Stimulated activated CD8-positive, alpha-beta memory T cell treated with anti-CD3 and anti-CD28 coated beads, Interleukin-4, amount 100 ng/mL, for 48 hours (primary cell): ENCODE measurements at regions not wholly inside any gene's neighbourhood (a gene's known extent, or its start where the extent isn't known, plus 50 kb on each side); places are given as distances from the start of the nearest gene placed in this dataset.
"Not testable (repeated sequence)": the region's sequence is repeated elsewhere in the genome, so short reads cannot be mapped to it uniquely, and the experiment has no call there.

Source experiments
- DNase-seq: peaks from one replicate; pipeline ENCODE4 v3.0.0-alpha.2; 2020

- DNase-seq: no peak
Measured at GRCh38 chr1:232184561-232185530, 445.1 kb downstream of the SIPA1L2 start.

DNA sequence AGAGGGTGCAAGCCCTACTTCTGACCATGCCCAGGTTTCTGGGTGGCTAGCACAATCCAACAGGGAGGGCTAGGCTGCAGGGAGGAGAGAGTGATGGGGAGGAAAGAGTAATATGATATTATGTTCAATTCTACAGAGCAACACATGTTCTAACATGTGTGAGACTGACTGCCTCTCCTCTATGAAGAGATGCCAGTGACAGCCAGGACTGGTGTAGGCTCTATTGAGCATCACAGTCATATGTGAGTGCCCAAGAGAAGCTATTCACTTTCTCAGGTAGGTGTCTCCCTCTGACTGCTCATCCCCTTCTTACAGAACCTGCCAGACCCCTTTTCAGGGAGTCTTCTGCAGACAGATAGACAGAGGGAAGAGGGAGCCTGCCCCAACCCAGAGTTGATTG lies 446.1 kb downstream of the SIPA1L2 start:
- DNase-seq: no peak

DNA sequence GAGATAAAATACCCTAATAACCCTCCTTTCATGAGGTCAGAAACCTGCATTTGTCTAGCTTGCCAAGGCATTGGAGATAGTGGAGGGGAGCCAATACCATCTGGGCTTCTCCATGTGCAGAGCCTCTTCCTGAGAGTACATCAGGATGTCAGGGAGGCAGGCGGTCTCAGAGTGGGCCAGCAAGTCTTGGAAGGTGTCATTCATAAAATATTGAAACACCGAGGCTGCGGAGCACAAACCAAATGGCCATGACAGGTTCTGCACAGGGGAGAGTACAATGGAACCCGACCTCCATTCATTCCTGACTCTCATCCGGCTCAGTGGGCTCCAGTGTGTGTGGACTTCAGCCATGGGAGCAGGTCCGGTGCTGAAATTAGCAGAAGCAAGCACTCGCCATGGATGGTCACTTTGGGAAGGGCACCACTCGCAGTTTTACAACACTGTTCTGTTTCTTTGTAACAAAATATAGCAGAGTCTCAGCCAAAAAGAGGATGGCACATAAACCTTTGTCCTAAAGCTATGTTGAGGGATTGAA lies 446.6 kb downstream of the SIPA1L2 start:
- no peak for DNase-seq

- DNase-seq: no peak
Measured at GRCh38 chr1:232182236-232182635, 447.7 kb downstream of the SIPA1L2 start.

- no peak for DNase-seq
Measured at GRCh38 chr1:232180779-232181136, 449.2 kb downstream of the SIPA1L2 start.

- no peak for DNase-seq
Measured at GRCh38 chr1:232179896-232180778, 449.8 kb downstream of the SIPA1L2 start.

DNA sequence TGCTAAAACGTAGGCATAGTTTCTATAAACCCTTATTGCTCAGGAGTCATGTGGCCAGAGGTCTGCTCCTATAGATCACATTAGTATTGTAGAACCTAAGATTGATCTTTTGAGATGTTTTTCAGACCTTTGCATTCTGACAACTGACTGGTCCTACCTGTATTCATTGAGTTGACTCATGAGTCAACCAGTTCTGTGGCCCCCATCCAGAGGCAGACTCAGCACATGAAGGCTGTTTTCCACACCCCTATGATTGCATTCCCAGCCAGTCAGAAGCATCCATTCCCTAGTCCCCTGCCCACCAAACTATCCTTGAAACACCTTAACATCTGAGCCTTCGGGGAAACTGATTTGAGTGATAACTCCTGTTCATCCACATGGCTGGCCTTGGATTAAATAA lies 451.7 kb downstream of the SIPA1L2 start:
- DNase-seq: no peak

GRCh38 chr1:232177438-232177837 lies 452.5 kb downstream of the SIPA1L2 start:
- no peak for DNase-seq

DNA sequence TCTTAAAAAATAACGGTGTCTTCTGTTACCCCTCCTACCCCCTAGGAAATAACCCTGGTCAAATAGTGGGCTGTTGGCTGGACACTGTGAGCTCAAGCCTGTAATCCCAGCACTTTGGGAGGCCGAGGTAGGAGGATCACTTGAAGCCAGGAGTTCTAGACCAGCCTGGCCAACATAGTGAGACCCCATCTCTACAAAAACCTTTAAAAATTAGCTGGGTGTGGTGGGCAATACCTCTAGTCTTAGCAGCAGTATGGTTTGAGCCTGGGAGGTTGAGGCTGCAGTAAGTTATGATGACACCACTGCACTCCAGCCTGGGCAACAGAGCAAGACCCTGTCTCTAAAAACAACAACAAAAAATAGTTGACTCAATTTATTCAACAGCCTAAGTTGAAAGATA lies 453.7 kb downstream of the SIPA1L2 start:
- DNase-seq: no peak

- DNase-seq: no peak
Measured at GRCh38 chr1:232174306-232174705, 455.6 kb downstream of the SIPA1L2 start.

GRCh38 chr1:232172563-232172962 lies 457.4 kb downstream of the SIPA1L2 start:
- DNase-seq: no peak

DNA sequence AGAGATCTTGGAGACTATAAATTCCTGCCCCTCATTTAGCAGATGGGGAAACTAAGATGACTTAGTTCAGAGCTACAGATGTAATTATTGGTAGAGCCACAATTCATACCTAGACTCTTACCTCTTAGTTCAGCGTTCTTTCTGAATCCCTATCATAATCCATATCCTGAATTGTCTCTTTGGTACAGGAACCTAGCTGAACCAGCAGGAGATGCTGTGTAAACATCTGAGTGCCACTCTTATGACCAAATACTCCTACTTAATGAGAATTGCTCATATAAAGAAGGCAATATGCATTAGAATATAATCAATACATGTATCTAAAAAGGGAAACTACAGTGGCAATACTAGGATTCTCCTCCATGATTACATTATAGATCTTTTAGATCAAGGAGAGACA lies 459.0 kb downstream of the SIPA1L2 start:
- DNase-seq: no peak

- no peak for DNase-seq
Measured at GRCh38 chr1:232169436-232169835, 460.5 kb downstream of the SIPA1L2 start.

DNA sequence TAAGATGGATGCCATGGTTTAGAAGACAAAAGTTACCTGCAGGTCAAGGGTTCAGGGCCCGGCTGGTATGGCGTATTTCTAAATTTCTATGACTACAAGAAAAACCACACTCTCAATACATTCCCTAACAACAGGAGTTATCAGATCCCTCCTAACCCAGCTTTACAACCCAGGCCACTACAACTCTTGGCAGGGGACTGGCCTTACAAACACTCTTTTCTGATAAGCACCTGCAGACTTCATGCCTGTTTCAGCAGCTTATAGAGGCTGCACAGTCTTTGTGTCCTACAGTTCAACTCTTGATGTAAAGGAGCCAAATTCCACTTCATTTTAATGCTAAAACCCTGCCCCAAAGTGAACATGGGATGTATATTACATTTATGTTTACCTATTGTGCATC lies 461.4 kb downstream of the SIPA1L2 start:
- DNase-seq: no peak

DNA sequence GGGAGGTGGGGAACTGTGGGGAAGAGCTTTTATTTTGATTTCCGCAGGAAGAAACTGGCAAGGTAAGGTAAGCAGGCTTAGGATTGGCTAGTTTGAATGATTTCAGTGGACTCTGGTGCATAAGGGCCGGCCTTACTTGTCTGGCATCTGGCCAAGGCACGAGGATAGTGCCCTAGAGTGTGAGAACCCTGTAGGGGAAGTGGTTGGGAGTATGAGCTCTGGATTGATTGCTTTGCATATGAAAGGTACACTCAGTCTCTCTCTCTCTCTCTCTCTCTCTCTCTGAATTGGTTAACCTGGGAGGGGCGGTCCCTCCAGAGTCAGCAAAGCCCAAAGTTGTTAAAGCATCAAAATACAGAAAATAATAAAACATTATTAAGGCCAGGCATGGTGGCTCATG lies 463.0 kb downstream of the SIPA1L2 start:
- DNase-seq: no peak

DNA sequence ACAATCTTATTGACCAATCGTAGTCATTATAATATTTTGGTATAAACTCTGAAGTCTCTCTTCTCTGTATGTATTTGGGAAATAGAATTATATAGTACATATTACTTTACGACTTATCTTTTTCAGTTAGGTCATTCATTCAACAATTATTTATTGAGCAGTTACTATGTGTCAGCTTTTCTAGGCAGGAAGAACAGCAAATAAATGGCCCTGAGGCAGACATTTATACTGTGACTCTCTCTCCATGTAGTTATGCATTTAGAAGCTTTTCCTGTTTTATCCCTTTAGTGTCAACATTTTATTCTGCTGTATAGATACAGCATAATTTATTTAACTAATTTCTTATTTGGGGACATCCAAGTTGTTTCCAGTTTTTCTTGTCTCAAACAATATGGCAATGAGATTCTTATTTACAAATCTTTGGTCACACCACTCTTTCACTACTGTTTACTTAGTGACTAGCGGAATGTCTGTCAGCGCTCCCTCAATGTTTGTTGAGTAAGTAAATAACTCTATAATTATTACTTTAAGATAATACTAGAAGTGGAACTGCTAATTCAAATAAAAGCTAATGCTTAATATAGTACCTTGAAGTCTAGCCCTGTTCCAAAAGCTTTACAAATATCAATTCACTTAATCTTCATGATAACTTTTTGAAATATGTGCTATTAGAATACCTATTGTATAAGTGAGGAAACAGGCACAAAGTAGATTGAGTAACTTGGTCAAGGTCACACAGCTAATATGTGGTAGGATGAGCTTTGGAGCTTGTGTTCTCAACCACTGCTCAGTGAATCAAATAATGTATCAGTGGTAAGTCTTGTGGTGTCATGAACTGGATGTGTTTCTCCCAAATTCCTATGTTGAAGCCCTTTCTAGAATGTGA lies 465.6 kb downstream of the SIPA1L2 start:
- no peak for DNase-seq

DNA sequence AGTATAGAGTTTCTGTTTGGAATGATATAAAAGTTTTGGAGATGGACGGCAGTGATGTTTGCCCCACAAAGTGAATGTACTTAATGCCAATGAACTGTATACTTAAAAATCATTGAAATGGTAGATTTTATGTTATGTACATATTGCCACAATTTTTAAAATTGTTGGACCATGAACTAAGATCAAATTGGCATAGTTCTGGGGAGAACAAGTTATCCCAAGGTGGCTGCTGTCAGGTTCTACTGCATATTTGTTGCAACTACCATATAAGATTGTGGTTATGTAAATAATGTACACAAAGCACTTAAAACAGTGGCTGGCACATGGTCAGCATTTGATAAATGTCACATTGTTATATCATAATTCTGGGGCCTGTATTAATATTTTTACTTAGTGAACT lies 466.4 kb downstream of the SIPA1L2 start:
- DNase-seq: no peak

DNA sequence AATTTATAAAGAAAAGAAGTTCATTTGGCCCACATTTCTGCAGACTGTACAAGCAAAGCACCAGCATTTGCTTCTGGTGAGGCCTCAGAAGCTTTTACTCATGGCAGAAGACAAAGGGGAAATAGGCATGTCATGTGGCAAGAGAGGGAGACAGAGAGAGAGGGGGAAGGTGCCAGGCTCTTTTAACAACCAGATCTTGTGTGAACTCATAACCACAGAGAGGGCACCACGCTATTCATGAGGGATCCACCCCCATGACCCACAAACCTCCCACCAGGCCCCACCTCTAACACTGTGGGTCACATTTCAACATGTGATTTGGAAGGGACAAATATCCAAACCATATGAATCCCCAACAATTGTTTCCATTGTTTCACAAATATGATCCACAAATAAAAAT lies 467.9 kb downstream of the SIPA1L2 start:
- DNase-seq: no peak

DNA sequence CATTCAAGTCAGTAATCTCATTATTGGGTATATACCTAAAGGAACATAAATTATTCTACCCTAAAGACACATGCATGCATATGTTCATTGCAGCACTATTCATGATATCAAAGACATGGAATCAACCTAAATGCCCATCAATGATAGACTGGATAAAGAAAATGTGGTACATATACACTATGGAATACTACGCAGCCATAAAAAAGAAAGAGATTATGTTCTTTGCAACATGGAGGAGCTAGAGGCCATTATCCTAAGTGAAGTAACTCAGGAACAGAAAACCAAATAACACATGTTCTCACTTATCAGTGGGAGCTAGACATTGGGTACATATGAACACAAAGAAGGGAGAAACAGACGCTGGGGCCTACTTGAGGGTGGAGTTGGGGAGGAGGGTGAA lies 471.4 kb downstream of the SIPA1L2 start:
- DNase-seq: not testable (repeated sequence)

GRCh38 chr1:232156070-232156469 lies 473.9 kb downstream of the SIPA1L2 start:
- DNase-seq: not testable (repeated sequence)

DNA sequence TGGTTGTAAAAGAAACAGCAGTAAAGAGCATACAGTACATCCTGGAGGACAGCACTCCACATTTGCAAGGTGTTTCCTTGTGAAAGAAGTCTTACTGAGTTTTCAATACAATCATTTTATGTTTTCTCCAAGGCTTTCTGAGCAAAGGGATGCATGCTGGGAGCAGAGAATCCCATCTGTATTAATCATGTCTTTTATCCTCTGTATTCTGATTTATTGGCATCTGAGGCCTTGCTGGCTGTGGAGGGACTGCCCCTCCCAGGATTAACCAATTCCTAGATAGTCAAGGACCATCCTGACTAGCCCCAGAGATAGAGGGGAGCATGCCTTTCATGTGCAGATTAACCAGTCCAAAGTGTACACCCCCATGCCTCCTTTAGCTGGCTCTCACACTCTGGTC lies 476.3 kb downstream of the SIPA1L2 start:
- no peak for DNase-seq

GRCh38 chr1:232150770-232151548 lies 479.0 kb downstream of the SIPA1L2 start:
- DNase-seq: no peak
